SK-N-SH (cell line): ENCODE measurements at regions not wholly inside any gene's neighbourhood (a gene's known extent, or its start where the extent isn't known, plus 50 kb on each side); places are given as distances from the start of the nearest gene placed in this dataset.
A peak's percentile ranks its signal among the peaks of the same experiment; 100 is the strongest.

ENCODE experiments used
- CTCF ChIA-PET: fragments of 300-600, 350-600 bp; formaldehyde crosslinking; extraction: SDS; loops from one replicate; lab custom pipeline; 2021; lab: Yijun Ruan, JAX
- POLR2A ChIA-PET: fragments of 350-600 bp; sonication (Branson Sonifier 250); formaldehyde crosslinking; extraction: SDS; loops from one replicate; lab custom pipeline; 2020; ENCODE audit warnings: antibody characterized with exemption, inconsistent platforms; lab: Yijun Ruan, JAX
- DNase-seq: peaks from one replicate; pipeline ENCODE4 v3.0.0; 2012
- H2AFZ ChIP-seq: fragments of 200-600 bp; sonication (generic); 2 replicates; pipeline ENCODE4 v1.8.1; 2016; ENCODE audit warnings: antibody characterized with exemption, mild to moderate bottlenecking, low read depth
- H3F3A ChIP-seq: fragments of 200-600 bp; sonication (generic); replicated peaks from 2 replicates; pipeline ENCODE3; 2016; ENCODE audit warnings: antibody characterized with exemption, mild to moderate bottlenecking; ENCODE audit not compliant: insufficient read depth
- H3K27ac ChIP-seq, 2 experiments: fragments of 200-500 bp in 1 of 2; fragments of 200-600 bp in 1 of 2; sonication (Bioruptor generic) in 1 of 2; sonication (generic), shearing (Covaris generic) in 1 of 2; 2 replicates each; pipeline versions ENCODE4 v1.5.1 to v1.6.1; 2014 to 2016; ENCODE audit warnings: low read depth in 2 of 2, inconsistent platforms in 1 of 2, low read length in 1 of 2, mild to moderate bottlenecking in 1 of 2, mixed read lengths in 1 of 2
- H3K27me3 ChIP-seq: fragments of 200-600 bp; sonication (generic), shearing (Covaris generic); 2 replicates; pipeline ENCODE4 v1.6.1; 2016; ENCODE audit warnings: mixed run types; ENCODE audit not compliant: insufficient read depth
- H3K36me3 ChIP-seq, 2 experiments: fragments of 200-500 bp in 1 of 2; fragments of 200-600 bp in 1 of 2; sonication (Bioruptor generic) in 1 of 2; sonication (generic) in 1 of 2; replicated peaks in 1 of 2; 2 replicates each; pipeline versions ENCODE3 to v1.5.1; 2014 to 2016; ENCODE audit warnings: low read length in 1 of 2, mild to moderate bottlenecking in 1 of 2; ENCODE audit not compliant: insufficient read depth in 2 of 2, control insufficient read depth in 1 of 2
- H3K4me1 ChIP-seq, 2 experiments: fragments of 200-500 bp in 1 of 2; fragments of 200-600 bp in 1 of 2; sonication (Bioruptor generic) in 1 of 2; sonication (generic), shearing (Covaris generic) in 1 of 2; 2 replicates each; pipeline versions ENCODE4 v1.5.1 to v1.6.1; 2014 to 2016; ENCODE audit warnings: low read depth in 1 of 2, low read length in 1 of 2, mixed run types in 1 of 2; ENCODE audit not compliant: insufficient read depth in 2 of 2, control insufficient read depth in 1 of 2
- H3K4me2 ChIP-seq: fragments of 200-600 bp; sonication (generic), shearing (Covaris generic); 2 replicates; pipeline ENCODE4 v1.6.1; 2017; ENCODE audit warnings: mixed run types
- H3K4me3 ChIP-seq, 2 experiments: fragments of 200-500 bp in 1 of 2; fragments of 200-600 bp in 1 of 2; sonication (Bioruptor generic) in 1 of 2; sonication (generic), shearing (Covaris generic) in 1 of 2; 2 replicates each; pipeline versions ENCODE4 v1.5.1 to v1.8.1; 2014 to 2016; ENCODE audit warnings: low read depth in 2 of 2, inconsistent platforms in 1 of 2, low read length in 1 of 2, mild to moderate bottlenecking in 1 of 2, mixed read lengths in 1 of 2, moderate library complexity in 1 of 2
- H3K79me2 ChIP-seq: fragments of 200-600 bp; sonication (generic); 2 replicates; pipeline ENCODE4 v1.8.1; 2017; ENCODE audit warnings: mild to moderate bottlenecking; ENCODE audit not compliant: insufficient read depth
- H3K9ac ChIP-seq: fragments of 200-600 bp; sonication (generic); 2 replicates; pipeline ENCODE4 v1.6.1; 2017; ENCODE audit warnings: mixed run types
- H3K9me2 ChIP-seq: fragments of 200-600 bp; sonication (generic); 2 replicates; pipeline ENCODE4 v1.6.1; 2017; ENCODE audit warnings: mixed run types
- H3K9me3 ChIP-seq: fragments of 200-600 bp; sonication (generic); 2 replicates; pipeline ENCODE4 v1.6.1; 2017; ENCODE audit warnings: mixed run types, mild to moderate bottlenecking, moderate library complexity
- H4K20me1 ChIP-seq: fragments of 200-600 bp; sonication (generic); 2 replicates; pipeline ENCODE4 v1.6.1; 2017; ENCODE audit warnings: mild to moderate bottlenecking, mixed run types; ENCODE audit not compliant: insufficient read depth
- CTCF ChIP-seq: fragments of 200-600 bp; sonication (generic); IDR thresholded peaks from 2 replicates; pipeline ENCODE4 v1.6.1; 2017; ENCODE audit warnings: antibody characterized with exemption, mild to moderate bottlenecking, moderate library complexity
- GABPA ChIP-seq: IDR thresholded peaks from 2 replicates; pipeline ENCODE4 v1.4.0; 2012; ENCODE audit warnings: low read depth, mild to moderate bottlenecking
- REST ChIP-seq: IDR thresholded peaks from 2 replicates; pipeline ENCODE4 v1.6.1; 2012; ENCODE audit warnings: mild to moderate bottlenecking, low read depth, low read length, moderate library complexity
- RXRA ChIP-seq: IDR thresholded peaks from 2 replicates; pipeline ENCODE4 v1.4.0; 2012; ENCODE audit warnings: low read depth, mild to moderate bottlenecking, borderline replicate concordance
- YY1 ChIP-seq: IDR thresholded peaks from 2 replicates; pipeline ENCODE4 v1.4.0; 2012; ENCODE audit warnings: low read depth, mild to moderate bottlenecking
- WGBS: methylation state at CpG from one replicate; pipeline ENCODE4 v1.1.6; 2017; ENCODE audit warnings: low lambda C conversion rate; 5-methylcytosine and 5-hydroxymethylcytosine counted together
- TF ChIP-seq, protein P1 (sequence below): IDR thresholded peaks from 2 replicates; pipeline ENCODE4 v1.4.0; 2012; ENCODE audit warnings: low read depth, borderline replicate concordance

DNA sequence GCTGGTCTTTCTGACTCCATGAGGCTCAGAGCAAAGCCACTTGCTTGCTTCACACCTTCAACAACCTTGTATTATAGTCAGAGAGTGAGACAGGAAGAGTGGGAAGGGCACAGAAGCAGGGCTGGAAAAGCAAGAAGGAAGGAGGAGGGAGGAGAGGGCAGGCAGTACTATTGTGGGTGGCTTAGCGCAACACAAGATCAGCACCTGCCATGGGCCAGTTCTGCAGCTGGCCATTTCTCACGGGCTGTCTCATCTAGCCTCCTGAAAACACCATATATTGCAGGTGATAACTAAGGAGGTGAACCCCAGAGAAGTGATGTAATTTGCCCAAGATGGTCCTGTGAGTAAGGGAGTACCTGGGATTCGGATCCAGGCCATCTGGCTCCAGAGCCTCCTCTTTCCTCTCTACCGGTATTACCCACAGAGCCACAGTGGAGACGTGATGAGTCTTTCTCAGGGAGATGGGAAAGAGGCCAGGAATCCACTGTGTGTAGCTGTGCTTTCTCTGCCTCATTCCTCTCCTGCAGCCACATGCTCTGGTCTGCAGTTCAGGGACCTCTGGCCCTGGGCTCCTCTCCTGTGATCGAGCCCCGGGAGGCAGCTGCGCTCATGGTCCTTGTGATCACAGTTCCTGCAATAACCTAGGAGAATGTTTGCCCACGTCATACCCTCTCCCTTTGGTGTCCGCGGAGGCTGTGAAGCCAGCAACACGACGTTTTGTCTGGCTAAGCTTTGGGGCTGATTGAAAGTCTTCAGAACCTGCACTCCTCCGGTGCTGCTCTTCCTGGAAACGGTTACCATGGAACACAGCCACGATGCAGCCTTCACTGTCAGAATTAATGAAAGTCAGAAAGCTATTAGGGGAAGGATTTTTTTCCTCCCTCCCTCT is 178.1 kb upstream of the CCL2 start:
- Histone ChIP-seq H3K79me2 (no peaks in the 10 kb centered on the region), H3K27me3 (no peaks in the 10 kb centered on the region), H3K9me3 (no peaks in the 10 kb centered on the region), H4K20me1 (no peaks in the 10 kb centered on the region), H3K27ac (no peak overlapping the region), H3K4me2 (no peak overlapping the region), H3K4me3 (no peak overlapping the region), H3F3A (no peaks in the 10 kb centered on the region), H3K36me3 (no peaks in the 10 kb centered on the region), H3K9ac (no peak overlapping the region), H2AFZ (no peak overlapping the region), H3K9me2 (no peaks in the 10 kb centered on the region), H3K4me1 (peaks cover 0 to 7% of the 10 kb centered on the region in 2 experiments; a peak in 1 of 4 replicates)
- peak; percentile 17 for DNase-seq
- ChIA-PET CTCF (interaction anchor here (0.6 to 2.2 kb wide), 7 partner anchors 11 to 295 kb away, joined by 3 to 6 read pairs (median 3); no protein-coding TSS in a partner anchor), POLR2A (no interaction called here)
- 35% methylated on average over 14 of the region's 16 CpGs for WGBS
- TF ChIP-seq, protein P1, sequence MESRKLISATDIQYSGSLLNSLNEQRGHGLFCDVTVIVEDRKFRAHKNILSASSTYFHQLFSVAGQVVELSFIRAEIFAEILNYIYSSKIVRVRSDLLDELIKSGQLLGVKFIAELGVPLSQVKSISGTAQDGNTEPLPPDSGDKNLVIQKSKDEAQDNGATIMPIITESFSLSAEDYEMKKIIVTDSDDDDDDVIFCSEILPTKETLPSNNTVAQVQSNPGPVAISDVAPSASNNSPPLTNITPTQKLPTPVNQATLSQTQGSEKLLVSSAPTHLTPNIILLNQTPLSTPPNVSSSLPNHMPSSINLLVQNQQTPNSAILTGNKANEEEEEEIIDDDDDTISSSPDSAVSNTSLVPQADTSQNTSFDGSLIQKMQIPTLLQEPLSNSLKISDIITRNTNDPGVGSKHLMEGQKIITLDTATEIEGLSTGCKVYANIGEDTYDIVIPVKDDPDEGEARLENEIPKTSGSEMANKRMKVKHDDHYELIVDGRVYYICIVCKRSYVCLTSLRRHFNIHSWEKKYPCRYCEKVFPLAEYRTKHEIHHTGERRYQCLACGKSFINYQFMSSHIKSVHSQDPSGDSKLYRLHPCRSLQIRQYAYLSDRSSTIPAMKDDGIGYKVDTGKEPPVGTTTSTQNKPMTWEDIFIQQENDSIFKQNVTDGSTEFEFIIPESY = no peak
- TF ChIP-seq GABPA = no peak
- no peak for TF ChIP-seq REST
- no peak for TF ChIP-seq CTCF
- no peak for TF ChIP-seq YY1
- TF ChIP-seq RXRA = no peak
